SK-N-SH treated with all-trans-retinoic acid at 6 μM for 48 hours (cell line): ENCODE measurements at regions not wholly inside any gene's neighbourhood (a gene's known extent, or its start where the extent isn't known, plus 50 kb on each side); places are given as distances from the start of the nearest gene placed in this dataset.

Experiments
- GLIS3 ChIP-seq: fragments of 250-450 bp; sonication (Bioruptor Pico); IDR thresholded peaks from 2 replicates; pipeline ENCODE4 v1.5.0; 2020; ENCODE audit warnings: mild to moderate bottlenecking, moderate library complexity
- OSR1 ChIP-seq: fragments of 250-450 bp; sonication (Bioruptor Pico); IDR thresholded peaks from 2 replicates; pipeline ENCODE4 v1.8.0; 2022; ENCODE audit warnings: moderate library complexity, mild to moderate bottlenecking, inconsistent platforms

DNA sequence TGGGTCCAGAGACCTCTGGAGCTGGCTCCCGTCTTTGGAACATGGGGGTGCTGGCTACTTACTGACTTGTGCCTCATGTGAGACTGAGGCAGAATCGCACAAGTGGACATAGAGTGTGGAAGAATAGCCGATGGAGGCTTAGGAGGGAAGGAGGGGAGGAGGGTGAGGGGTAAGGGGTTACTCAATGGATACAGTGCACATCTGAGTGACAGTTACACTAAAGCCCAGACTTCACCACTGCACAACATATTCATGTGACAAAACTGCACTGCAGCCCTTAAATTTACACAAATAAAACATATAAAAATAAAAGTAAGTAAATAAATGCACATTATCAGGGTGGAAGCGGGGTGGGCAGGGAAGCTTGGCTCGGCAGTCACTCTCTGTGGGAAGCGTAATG is 197.7 kb upstream of the RAB4A start:
- no peak for TF ChIP-seq GLIS3
- no peak for TF ChIP-seq OSR1
